Suprapubic skin (tissue), 3 donors: ENCODE measurements at regions not wholly inside any gene's neighbourhood (a gene's known extent, or its start where the extent isn't known, plus 50 kb on each side); places are given as distances from the start of the nearest gene placed in this dataset.

Experiments
- POLR2AphosphoS5 ChIP-seq, 3 donors: sonication (generic); formaldehyde crosslinking; IDR thresholded peaks; one replicate each; pipeline ENCODE4 v1.6.1; 2017; ENCODE audit warnings: antibody characterized with exemption in 3 of 3
- TF ChIP-seq, protein P1 (sequence below), 2 donors: fragments of 200-600 bp in 1 of 2; fragments of 450-650 bp in 1 of 2; sonication (generic) in 1 of 2; IDR thresholded peaks; one replicate each; pipeline ENCODE4 v1.5.1; 2016 to 2019; ENCODE audit warnings: antibody characterized with exemption in 2 of 2, mild to moderate bottlenecking in 1 of 2, moderate library complexity in 1 of 2

DNA sequence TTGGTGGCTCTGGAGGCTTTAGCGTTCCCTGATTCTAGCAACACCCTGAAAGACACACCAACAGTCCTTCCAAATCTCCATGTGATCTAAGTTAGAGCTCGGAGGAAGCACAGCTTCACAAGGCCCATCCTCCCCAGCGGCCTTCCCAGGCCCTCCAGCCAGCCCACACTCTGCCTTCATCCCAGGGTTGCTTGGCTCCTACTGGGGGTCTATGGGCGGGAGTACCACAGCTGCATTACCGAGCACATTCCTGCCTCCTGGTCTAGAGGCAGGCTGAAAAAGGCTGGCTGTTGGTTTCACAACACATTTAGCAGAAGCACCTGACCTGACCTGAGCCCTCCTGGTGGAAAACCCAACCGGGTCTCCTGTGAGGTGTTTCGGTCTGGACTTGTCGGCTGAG is 54.7 kb upstream of the TRIM67 start:
- TF ChIP-seq, protein P1, sequence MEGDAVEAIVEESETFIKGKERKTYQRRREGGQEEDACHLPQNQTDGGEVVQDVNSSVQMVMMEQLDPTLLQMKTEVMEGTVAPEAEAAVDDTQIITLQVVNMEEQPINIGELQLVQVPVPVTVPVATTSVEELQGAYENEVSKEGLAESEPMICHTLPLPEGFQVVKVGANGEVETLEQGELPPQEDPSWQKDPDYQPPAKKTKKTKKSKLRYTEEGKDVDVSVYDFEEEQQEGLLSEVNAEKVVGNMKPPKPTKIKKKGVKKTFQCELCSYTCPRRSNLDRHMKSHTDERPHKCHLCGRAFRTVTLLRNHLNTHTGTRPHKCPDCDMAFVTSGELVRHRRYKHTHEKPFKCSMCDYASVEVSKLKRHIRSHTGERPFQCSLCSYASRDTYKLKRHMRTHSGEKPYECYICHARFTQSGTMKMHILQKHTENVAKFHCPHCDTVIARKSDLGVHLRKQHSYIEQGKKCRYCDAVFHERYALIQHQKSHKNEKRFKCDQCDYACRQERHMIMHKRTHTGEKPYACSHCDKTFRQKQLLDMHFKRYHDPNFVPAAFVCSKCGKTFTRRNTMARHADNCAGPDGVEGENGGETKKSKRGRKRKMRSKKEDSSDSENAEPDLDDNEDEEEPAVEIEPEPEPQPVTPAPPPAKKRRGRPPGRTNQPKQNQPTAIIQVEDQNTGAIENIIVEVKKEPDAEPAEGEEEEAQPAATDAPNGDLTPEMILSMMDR (IDR thresholded peaks at IDR 0.05): no peak
- no peak for TF ChIP-seq POLR2AphosphoS5 (IDR thresholded peaks at IDR 0.05)
